HCT116 (cell line): ENCODE measurements at regions not wholly inside any gene's neighbourhood (a gene's known extent, or its start where the extent isn't known, plus 50 kb on each side); places are given as distances from the start of the nearest gene placed in this dataset.

Experiments
- ATAC-seq: fragments of 200-7000 bp; cut with Tn5 transposase; 2 replicates; pipeline ENCODE4 v1.9.1; 2020; ENCODE audit warnings: mild to moderate bottlenecking, moderate library complexity
- BruUV-seq: library from RNA; stranded (reverse); fragments of 400-500 nt; replicated peaks from 2 replicates; lab custom pipeline; 2021; lab: Mats Ljungman, UMichigan
- CTCF ChIA-PET: fragments of 300-600 bp; sonication (Branson Sonifier 250); formaldehyde crosslinking; loops from one replicate; lab custom pipeline; 2021; ENCODE audit warnings: antibody characterized with exemption; lab: Charles Lee
- POLR2A ChIA-PET: fragments of 300-600, 350-600 bp; sonication (Branson Sonifier 250); formaldehyde crosslinking; loops from one replicate; lab custom pipeline; 2021; ENCODE audit warnings: antibody characterized with exemption; lab: Charles Lee
- RAD21 ChIA-PET, 2 experiments: fragments of 300-600 bp; sonication (Branson Sonifier 250); formaldehyde crosslinking; loops; one replicate each; lab custom pipeline; 2023; ENCODE audit warnings: low total read pairs in 2 of 2; ENCODE audit not compliant: uncharacterized antibody in 2 of 2, unreplicated experiment in 2 of 2, low non-redundant PET in 1 of 2; lab: Charles Lee
- DNase-seq: peaks from one replicate; pipeline ENCODE4 v3.0.0-alpha.2; 2010; ENCODE audit warnings: low read depth, low spot score
- H2AFZ ChIP-seq: fragments of 200-600 bp; shearing (Covaris generic), sonication (generic); 2 replicates; pipeline ENCODE4 v1.6.1; 2017; ENCODE audit warnings: low read depth, mixed run types, mixed read lengths, antibody characterized with exemption, low read length; ENCODE audit not compliant: poor library complexity, severe bottlenecking
- H3K27ac ChIP-seq: 2 replicates; pipeline ENCODE4 v1.5.1; 2012; ENCODE audit warnings: low read depth, low read length
- H3K27me3 ChIP-seq: fragments of 200-600 bp; sonication (generic); 2 replicates; pipeline ENCODE4 v1.6.1; 2016; ENCODE audit warnings: mixed run types, low read length, mixed read lengths; ENCODE audit not compliant: insufficient read depth
- H3K36me3 ChIP-seq, 2 experiments: fragments of 200-500 bp in 1 of 2; fragments of 200-600 bp in 1 of 2; sonication (Bioruptor generic) in 1 of 2; sonication (generic) in 1 of 2; 2 replicates each; pipeline versions ENCODE4 v1.5.1 to v1.6.1; 2014 to 2016; ENCODE audit warnings: low read length in 2 of 2, inconsistent platforms in 1 of 2, mixed read lengths in 1 of 2, mixed run types in 1 of 2; ENCODE audit not compliant: insufficient read depth in 2 of 2, control insufficient read depth in 1 of 2
- H3K4me1 ChIP-seq, 2 experiments: fragments of 200-600 bp in 1 of 2; sonication (generic) in 1 of 2; 2 replicates each; pipeline versions ENCODE4 v1.5.1 to v1.6.1; 2012 to 2017; ENCODE audit warnings: low read length in 2 of 2, inconsistent platforms in 1 of 2, mild to moderate bottlenecking in 1 of 2, mixed read lengths in 1 of 2, mixed run types in 1 of 2, moderate library complexity in 1 of 2; ENCODE audit not compliant: insufficient read depth in 2 of 2, control insufficient read depth in 1 of 2
- H3K4me2 ChIP-seq: fragments of 200-600 bp; sonication (generic); 2 replicates; pipeline ENCODE4 v1.6.1; 2017; ENCODE audit warnings: mixed run types, low read length, mixed read lengths
- H3K4me3 ChIP-seq, 2 experiments: fragments of 200-600 bp in 1 of 2; sonication (generic) in 1 of 2; replicated peaks in 1 of 2; 2 replicates each; pipeline ENCODE4 v1.5.1; 2011 to 2016; ENCODE audit warnings: low read length in 2 of 2, control low read depth in 1 of 2, low read depth in 1 of 2, mild to moderate bottlenecking in 1 of 2, mixed read lengths in 1 of 2, mixed run types in 1 of 2
- H3K79me2 ChIP-seq: fragments of 200-600 bp; sonication (generic); 2 replicates; pipeline ENCODE4 v1.6.1; 2017; ENCODE audit warnings: mild to moderate bottlenecking, mixed run types, low read length, moderate library complexity, mixed read lengths; ENCODE audit not compliant: insufficient read depth
- H3K9ac ChIP-seq: fragments of 200-600 bp; sonication (generic); 2 replicates; pipeline ENCODE4 v1.6.1; 2016; ENCODE audit warnings: low read length, mixed read lengths
- H3K9me2 ChIP-seq: fragments of 200-600 bp; sonication (generic), shearing (Covaris generic); 2 replicates; pipeline ENCODE4 v1.6.1; 2017; ENCODE audit warnings: mixed run types, mild to moderate bottlenecking, moderate library complexity; ENCODE audit not compliant: insufficient read depth
- H3K9me3 ChIP-seq, 2 experiments: fragments of 200-500 bp in 1 of 2; fragments of 200-600 bp in 1 of 2; sonication (Bioruptor generic) in 1 of 2; sonication (generic) in 1 of 2; 2 replicates each; pipeline ENCODE4 v1.6.1; 2014 to 2017; ENCODE audit warnings: low read length in 2 of 2, mixed read lengths in 2 of 2, inconsistent platforms in 1 of 2, low read depth in 1 of 2, mild to moderate bottlenecking in 1 of 2, mixed run types in 1 of 2, moderate library complexity in 1 of 2; ENCODE audit not compliant: control insufficient read depth in 1 of 2, insufficient read depth in 1 of 2
- H4K20me1 ChIP-seq: fragments of 200-600 bp; sonication (generic), shearing (Covaris generic); 2 replicates; pipeline ENCODE4 v1.6.1; 2017; ENCODE audit warnings: mixed run types, mild to moderate bottlenecking, moderate library complexity; ENCODE audit not compliant: insufficient read depth
- EGR1 ChIP-seq: IDR thresholded peaks from 2 replicates; pipeline ENCODE4 v1.6.1; 2012; ENCODE audit warnings: low read depth
- EZH2 ChIP-seq: fragments of 200-600 bp; sonication (generic); IDR thresholded peaks from 2 replicates; pipeline ENCODE4 v1.6.1; 2017; ENCODE audit warnings: antibody characterized with exemption, mixed run types
- FOSL1 ChIP-seq: IDR thresholded peaks from 2 replicates; pipeline ENCODE4 v1.6.1; 2012; ENCODE audit warnings: low read depth
- JUND ChIP-seq: IDR thresholded peaks from 2 replicates; pipeline ENCODE4 v1.6.1; 2012
- POLR2A ChIP-seq: IDR thresholded peaks from 2 replicates; pipeline ENCODE4 v1.7.0; 2011; ENCODE audit warnings: borderline replicate concordance; ENCODE audit not compliant: insufficient read depth, insufficient read length; ENCODE audit errors: extremely low read depth
- POLR2AphosphoS5 ChIP-seq: IDR thresholded peaks from 2 replicates; pipeline ENCODE4 v1.6.1; 2011; ENCODE audit warnings: mild to moderate bottlenecking, low read depth, low read length, moderate library complexity
- RAD21 ChIP-seq: IDR thresholded peaks from 2 replicates; pipeline ENCODE4 v1.6.1; 2012; ENCODE audit warnings: low read depth, mild to moderate bottlenecking
- SIN3A ChIP-seq: IDR thresholded peaks from 2 replicates; pipeline ENCODE4 v1.6.1; 2012; ENCODE audit warnings: low read depth
- SP1 ChIP-seq: IDR thresholded peaks from 2 replicates; pipeline ENCODE4 v1.6.1; 2012; ENCODE audit warnings: low read depth
- ZFX ChIP-seq: fragments of 450-650 bp; IDR thresholded peaks from 2 replicates; pipeline ENCODE4 v1.6.1; 2017
- intact Hi-C: fragments of 100-400 bp; cut with micrococcal nuclease; formaldehyde crosslinking; loops from 2 replicates; pipeline ENCODE4 v1.10.0; 2022
- TF ChIP-seq, protein P1 (sequence below): IDR thresholded peaks from 2 replicates; pipeline ENCODE4 v1.6.1; 2012; ENCODE audit warnings: low read depth
- TF ChIP-seq, protein P2 (sequence below): IDR thresholded peaks from 2 replicates; pipeline ENCODE4 v1.6.1; 2012
- TF ChIP-seq, protein P3 (sequence below): IDR thresholded peaks from 2 replicates; pipeline ENCODE4 v1.6.1; 2012
- TF ChIP-seq, protein P4 (sequence below), 3 experiments: fragments of 200-600 bp in 1 of 3; sonication (generic) in 1 of 3; IDR thresholded peaks in 2 of 3; conservative IDR thresholded peaks in 1 of 3; 2 replicates each; pipeline ENCODE4 v1.5.1; 2012 to 2017; ENCODE audit warnings: low read depth in 2 of 3, low read length in 2 of 3, antibody characterized with exemption in 1 of 3, borderline replicate concordance in 1 of 3, control low read depth in 1 of 3, mild to moderate bottlenecking in 1 of 3, mixed read lengths in 1 of 3, mixed run types in 1 of 3, moderate library complexity in 1 of 3; ENCODE audit not compliant: insufficient read depth in 1 of 3

DNA sequence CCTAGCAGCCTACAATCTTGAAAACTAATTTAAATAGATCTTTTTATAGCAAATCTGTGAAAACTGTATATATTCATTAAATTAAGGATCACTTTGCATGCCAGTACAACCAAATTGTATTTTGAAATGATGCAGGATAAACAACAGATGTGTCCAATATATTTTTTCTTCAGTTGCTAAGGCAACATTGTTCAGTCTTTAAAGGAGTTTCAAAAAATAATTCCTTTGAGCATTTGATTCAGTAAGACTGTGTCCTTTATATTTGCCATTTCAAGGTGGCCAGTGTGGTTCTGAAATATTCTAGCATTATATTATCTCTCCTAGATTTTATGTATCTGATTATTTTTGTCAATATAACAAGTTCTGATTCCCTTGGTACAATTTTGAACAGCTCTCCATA lies 254.7 kb downstream of the PLOD2 start:
- no peak overlapping the region for H3K4me2 ChIP-seq
- H3K9ac ChIP-seq, result no peak overlapping the region
- H3K9me2 ChIP-seq, result no peaks in the 10 kb centered on the region
- intact Hi-C loops, result no loop called here
- H4K20me1 ChIP-seq, result no peaks in the 10 kb centered on the region
- no peaks in the 10 kb centered on the region for H3K36me3 ChIP-seq
- no peak overlapping the region for H2AFZ ChIP-seq
- ChIA-PET CTCF (no interaction called here), POLR2A (no interaction called here), RAD21 (no interaction called here)
- no peak overlapping the region for H3K4me3 ChIP-seq
- no peak overlapping the region for H3K27ac ChIP-seq
- no peaks in the 10 kb centered on the region for H3K9me3 ChIP-seq
- TF ChIP-seq RAD21, result no peak
- TF ChIP-seq, protein P1, sequence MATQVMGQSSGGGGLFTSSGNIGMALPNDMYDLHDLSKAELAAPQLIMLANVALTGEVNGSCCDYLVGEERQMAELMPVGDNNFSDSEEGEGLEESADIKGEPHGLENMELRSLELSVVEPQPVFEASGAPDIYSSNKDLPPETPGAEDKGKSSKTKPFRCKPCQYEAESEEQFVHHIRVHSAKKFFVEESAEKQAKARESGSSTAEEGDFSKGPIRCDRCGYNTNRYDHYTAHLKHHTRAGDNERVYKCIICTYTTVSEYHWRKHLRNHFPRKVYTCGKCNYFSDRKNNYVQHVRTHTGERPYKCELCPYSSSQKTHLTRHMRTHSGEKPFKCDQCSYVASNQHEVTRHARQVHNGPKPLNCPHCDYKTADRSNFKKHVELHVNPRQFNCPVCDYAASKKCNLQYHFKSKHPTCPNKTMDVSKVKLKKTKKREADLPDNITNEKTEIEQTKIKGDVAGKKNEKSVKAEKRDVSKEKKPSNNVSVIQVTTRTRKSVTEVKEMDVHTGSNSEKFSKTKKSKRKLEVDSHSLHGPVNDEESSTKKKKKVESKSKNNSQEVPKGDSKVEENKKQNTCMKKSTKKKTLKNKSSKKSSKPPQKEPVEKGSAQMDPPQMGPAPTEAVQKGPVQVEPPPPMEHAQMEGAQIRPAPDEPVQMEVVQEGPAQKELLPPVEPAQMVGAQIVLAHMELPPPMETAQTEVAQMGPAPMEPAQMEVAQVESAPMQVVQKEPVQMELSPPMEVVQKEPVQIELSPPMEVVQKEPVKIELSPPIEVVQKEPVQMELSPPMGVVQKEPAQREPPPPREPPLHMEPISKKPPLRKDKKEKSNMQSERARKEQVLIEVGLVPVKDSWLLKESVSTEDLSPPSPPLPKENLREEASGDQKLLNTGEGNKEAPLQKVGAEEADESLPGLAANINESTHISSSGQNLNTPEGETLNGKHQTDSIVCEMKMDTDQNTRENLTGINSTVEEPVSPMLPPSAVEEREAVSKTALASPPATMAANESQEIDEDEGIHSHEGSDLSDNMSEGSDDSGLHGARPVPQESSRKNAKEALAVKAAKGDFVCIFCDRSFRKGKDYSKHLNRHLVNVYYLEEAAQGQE, result no peak
- no peak for TF ChIP-seq JUND
- no peak for TF ChIP-seq EZH2
- TF ChIP-seq, protein P2, sequence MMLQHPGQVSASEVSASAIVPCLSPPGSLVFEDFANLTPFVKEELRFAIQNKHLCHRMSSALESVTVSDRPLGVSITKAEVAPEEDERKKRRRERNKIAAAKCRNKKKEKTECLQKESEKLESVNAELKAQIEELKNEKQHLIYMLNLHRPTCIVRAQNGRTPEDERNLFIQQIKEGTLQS, result no peak
- TF ChIP-seq ZFX, result no peak
- TF ChIP-seq POLR2AphosphoS5, result no peak
- TF ChIP-seq, protein P3, sequence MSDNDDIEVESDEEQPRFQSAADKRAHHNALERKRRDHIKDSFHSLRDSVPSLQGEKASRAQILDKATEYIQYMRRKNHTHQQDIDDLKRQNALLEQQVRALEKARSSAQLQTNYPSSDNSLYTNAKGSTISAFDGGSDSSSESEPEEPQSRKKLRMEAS, result no peak
- no peak for TF ChIP-seq EGR1
- TF ChIP-seq, protein P4, sequence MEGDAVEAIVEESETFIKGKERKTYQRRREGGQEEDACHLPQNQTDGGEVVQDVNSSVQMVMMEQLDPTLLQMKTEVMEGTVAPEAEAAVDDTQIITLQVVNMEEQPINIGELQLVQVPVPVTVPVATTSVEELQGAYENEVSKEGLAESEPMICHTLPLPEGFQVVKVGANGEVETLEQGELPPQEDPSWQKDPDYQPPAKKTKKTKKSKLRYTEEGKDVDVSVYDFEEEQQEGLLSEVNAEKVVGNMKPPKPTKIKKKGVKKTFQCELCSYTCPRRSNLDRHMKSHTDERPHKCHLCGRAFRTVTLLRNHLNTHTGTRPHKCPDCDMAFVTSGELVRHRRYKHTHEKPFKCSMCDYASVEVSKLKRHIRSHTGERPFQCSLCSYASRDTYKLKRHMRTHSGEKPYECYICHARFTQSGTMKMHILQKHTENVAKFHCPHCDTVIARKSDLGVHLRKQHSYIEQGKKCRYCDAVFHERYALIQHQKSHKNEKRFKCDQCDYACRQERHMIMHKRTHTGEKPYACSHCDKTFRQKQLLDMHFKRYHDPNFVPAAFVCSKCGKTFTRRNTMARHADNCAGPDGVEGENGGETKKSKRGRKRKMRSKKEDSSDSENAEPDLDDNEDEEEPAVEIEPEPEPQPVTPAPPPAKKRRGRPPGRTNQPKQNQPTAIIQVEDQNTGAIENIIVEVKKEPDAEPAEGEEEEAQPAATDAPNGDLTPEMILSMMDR (IDR thresholded peaks at IDR 0.05 in 2 of 3, conservative IDR thresholded peaks at IDR 0.05 in 1 of 3; ENCODE audit: borderline replicate concordance in 1 of 3, insufficient read depth in 1 of 3, low read depth in 2 of 3, low read length in 2 of 3), result no peak
- TF ChIP-seq FOSL1, result no peak
- TF ChIP-seq SIN3A, result no peak
- no peak for TF ChIP-seq SP1
- TF ChIP-seq POLR2A, result no peak
- H3K79me2 ChIP-seq, result no peaks in the 10 kb centered on the region
- DNase-seq (no peak), ATAC-seq (no peak)
- BruUV-seq, result no TSS peak
- no peaks in the 10 kb centered on the region for H3K4me1 ChIP-seq
- no peaks in the 10 kb centered on the region for H3K27me3 ChIP-seq
